NCI-H510A treated with DMSO at 0.1 percent for 48 hours (cell line): ENCODE measurements at regions not wholly inside any gene's neighbourhood (a gene's known extent, or its start where the extent isn't known, plus 50 kb on each side); places are given as distances from the start of the nearest gene placed in this dataset.

Experiments
- DNase-seq: peaks from one replicate; lab custom pipeline; 2025; lab: John Stamatoyannopoulos, UW

DNA sequence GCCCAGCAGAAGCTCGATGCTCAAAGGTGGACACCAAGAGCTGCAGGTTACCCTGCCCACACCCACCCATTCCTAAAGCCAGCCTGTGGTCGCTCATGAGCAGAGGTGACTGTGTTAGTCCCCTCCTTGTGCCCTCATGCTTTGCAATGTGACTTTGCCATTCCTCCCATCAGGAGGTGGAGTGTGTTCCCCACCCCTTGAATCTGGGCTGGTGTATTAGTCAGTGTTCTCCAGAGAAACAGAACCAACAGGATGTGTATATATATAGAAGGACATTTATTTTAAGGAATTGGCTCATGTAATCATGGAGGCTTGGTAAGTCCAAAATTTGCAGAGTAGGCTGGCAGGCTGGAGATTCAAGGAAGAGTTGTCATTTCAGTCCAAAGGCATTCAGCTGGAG is 54.4 kb upstream of the RNF24 start:
- no peak for DNase-seq

DNA sequence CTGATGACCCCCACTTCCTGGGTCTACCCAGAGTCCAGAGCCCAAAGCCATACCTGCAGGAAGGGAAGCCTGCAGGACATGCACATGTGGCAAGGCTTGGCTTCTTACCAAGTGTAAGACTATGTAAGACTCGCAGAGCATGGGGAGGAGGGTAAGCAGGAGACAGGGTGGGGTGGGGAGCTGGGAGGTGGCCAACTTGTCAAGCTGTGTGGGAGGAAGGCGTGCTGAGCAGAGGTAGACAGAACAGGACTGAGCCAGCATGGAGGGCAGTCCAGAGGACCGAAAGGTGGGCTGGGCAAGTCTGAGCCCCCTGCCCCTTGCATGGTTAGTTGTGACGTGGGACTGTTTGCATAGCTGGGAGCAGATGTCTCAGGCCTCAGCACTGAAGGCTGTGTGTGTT is 53.4 kb upstream of the RNF24 start:
- DNase-seq = no peak

DNA sequence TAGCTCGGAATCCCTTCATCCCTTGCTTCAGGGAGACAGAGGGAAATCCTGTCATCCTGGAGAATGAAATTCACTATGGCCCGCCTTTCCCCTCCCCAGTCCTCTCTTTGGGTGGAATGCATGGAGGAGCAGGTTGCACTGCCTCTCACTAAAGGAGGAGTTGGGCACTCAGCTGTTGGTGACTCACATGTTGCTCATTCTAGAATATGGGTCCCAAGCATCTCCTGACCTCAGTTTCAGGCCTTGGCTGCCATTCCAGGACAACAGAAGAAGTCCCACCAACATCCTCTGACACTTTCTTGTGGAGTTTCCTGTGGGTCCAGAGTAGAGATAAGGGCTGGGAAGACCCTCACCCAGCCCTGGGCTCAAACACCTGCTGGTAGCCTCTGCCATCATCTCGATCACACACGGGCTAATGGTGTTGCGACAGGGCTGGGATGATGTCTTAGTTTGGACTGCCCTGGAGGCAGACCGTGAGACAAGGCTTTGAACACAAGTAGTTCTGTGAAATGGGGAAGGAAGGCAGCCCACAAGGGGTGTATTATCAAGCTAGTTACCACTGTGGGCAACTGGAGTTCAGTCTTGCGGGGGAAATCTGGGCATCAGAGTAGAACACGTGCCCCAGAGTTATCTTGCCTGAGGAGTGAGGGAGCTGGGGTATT is 52.4 kb upstream of the RNF24 start:
- DNase-seq = no peak

DNA sequence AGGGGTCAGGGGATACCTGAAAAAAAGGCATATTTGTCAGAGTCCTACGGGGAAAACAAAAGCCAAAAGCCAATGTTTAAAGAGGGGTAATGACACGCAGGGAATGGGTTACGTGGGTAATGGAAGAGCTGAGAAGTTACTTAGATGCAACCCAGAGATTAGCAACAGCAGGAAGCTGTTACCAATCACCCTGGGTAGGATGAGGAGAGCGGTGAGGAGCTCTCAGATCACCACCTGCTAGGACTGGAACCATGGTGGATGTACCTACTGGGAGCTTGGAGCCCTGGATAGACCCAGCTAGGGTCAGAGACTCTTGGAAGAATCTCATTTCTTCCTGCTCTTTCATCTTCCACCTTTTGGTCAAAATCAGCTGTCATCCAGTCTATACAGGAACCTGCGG is 51.2 kb upstream of the RNF24 start:
- no peak for DNase-seq

DNA sequence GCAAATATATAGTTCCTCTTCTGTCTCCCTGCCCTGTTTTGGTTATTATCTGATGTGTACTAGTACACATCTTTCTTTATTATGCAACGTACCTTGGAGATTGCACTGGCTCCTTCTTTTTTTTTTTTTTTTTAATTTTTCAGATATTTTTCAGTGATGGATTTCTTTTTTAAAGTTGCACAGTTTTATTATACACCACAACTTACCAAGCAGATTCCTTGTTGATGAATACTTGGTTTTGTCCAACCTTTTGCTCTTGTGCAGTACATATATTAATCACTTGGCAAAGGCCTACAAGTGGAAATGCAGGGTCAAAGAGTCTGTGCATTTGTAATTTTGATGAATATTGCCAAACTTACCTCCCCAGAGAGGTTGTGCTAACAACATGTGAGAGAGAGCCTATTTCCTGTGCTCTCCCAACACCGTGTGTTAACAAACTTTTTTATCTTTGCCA is 50.1 kb upstream of the RNF24 start:
- DNase-seq = no peak
